Heart left ventricle (tissue), 13 donors: ENCODE measurements at regions not wholly inside any gene's neighbourhood (a gene's known extent, or its start where the extent isn't known, plus 50 kb on each side); places are given as distances from the start of the nearest gene placed in this dataset.

Source experiments
- POLR2A ChIP-seq, 2 donors: fragments of 450-650 bp; IDR thresholded peaks; one replicate each; pipeline ENCODE4 v1.6.1; 2017; ENCODE audit warnings: antibody characterized with exemption in 2 of 2, mild to moderate bottlenecking in 2 of 2, moderate library complexity in 2 of 2
- TF ChIP-seq, protein P1 (sequence below), 12 donors: fragments of 200-600 bp; sonication (generic) in 4 of 12; IDR thresholded peaks; one replicate each; pipeline versions ENCODE4 v1.5.0 to v1.8.0; 2018 to 2022; ENCODE audit warnings: antibody characterized with exemption in 12 of 12, mild to moderate bottlenecking in 5 of 12
- donor health status: ischemic (EF 13 %, LVEDD 7.1; RV severe dilation, severe dysfunction).
- donor health status: DM: no; HTN: yes; CAD: no.
- donor health status: DM: no; HTN: no; CAD: no.
- donor health status: ischemic (EF 25% LVEDD 6.9; RV normal size, moderate dysfunction).
- donor health status: ischemic (EF 25% LVEDD 5.7; RV mildly dilated, moderate dysfunction).
- donor health status: ischemic (EF 35%, LVEDD 5.7; RV mildly dilated, moderate dysfunction).
- donor health status: nonischemic (EF 11% LVEDD 7.7; RV severe dilation, severe dysfunction).
- donor health status: DM: yes; HTN: yes; CAD: no.
- donor health status: PGD.
- donor health status: ischemic (EF 29% LVEDD 5.4; RV normal size, mild dysfunction).
- donor health status: nonischemic (EF 23%, LVEDD 6.1; RV moderate dilation, normal function).

DNA sequence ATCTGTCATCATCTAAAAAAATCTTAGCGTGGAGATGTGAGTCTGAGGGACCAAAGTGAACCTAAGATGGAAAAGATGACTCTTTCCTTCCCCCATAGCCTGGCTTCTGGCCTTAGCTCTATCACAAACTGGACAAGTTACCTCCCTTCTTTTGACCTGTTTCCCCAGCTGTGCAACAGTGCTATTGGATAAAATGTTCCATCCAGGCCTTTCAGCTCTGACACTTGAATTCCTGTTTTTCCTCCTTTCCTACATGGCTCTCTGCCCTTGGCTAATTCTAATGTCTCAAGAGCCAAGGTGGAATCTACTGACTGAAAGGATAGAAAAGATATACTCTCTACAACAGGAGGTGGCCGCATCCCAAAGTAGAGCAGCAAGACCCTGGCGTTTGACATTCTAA lies 84.5 kb upstream of the ARHGEF9 start:
- TF ChIP-seq, protein P1, sequence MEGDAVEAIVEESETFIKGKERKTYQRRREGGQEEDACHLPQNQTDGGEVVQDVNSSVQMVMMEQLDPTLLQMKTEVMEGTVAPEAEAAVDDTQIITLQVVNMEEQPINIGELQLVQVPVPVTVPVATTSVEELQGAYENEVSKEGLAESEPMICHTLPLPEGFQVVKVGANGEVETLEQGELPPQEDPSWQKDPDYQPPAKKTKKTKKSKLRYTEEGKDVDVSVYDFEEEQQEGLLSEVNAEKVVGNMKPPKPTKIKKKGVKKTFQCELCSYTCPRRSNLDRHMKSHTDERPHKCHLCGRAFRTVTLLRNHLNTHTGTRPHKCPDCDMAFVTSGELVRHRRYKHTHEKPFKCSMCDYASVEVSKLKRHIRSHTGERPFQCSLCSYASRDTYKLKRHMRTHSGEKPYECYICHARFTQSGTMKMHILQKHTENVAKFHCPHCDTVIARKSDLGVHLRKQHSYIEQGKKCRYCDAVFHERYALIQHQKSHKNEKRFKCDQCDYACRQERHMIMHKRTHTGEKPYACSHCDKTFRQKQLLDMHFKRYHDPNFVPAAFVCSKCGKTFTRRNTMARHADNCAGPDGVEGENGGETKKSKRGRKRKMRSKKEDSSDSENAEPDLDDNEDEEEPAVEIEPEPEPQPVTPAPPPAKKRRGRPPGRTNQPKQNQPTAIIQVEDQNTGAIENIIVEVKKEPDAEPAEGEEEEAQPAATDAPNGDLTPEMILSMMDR (IDR thresholded peaks at IDR 0.05), result no peak
- TF ChIP-seq POLR2A (IDR thresholded peaks at IDR 0.05), result no peak
